HL-60 (cell line): ENCODE measurements at regions not wholly inside any gene's neighbourhood (a gene's known extent, or its start where the extent isn't known, plus 50 kb on each side); places are given as distances from the start of the nearest gene placed in this dataset.

ENCODE experiments used
- POLR2AphosphoS5 ChIP-seq: IDR thresholded peaks from 2 replicates; pipeline ENCODE4 v1.6.1; 2012; ENCODE audit warnings: low read depth
- TF ChIP-seq, protein P1 (sequence below): IDR thresholded peaks from one replicate; pipeline ENCODE4 v1.5.1; 2011; ENCODE audit warnings: low read length, control low read depth, inconsistent platforms; ENCODE audit not compliant: insufficient read depth

DNA sequence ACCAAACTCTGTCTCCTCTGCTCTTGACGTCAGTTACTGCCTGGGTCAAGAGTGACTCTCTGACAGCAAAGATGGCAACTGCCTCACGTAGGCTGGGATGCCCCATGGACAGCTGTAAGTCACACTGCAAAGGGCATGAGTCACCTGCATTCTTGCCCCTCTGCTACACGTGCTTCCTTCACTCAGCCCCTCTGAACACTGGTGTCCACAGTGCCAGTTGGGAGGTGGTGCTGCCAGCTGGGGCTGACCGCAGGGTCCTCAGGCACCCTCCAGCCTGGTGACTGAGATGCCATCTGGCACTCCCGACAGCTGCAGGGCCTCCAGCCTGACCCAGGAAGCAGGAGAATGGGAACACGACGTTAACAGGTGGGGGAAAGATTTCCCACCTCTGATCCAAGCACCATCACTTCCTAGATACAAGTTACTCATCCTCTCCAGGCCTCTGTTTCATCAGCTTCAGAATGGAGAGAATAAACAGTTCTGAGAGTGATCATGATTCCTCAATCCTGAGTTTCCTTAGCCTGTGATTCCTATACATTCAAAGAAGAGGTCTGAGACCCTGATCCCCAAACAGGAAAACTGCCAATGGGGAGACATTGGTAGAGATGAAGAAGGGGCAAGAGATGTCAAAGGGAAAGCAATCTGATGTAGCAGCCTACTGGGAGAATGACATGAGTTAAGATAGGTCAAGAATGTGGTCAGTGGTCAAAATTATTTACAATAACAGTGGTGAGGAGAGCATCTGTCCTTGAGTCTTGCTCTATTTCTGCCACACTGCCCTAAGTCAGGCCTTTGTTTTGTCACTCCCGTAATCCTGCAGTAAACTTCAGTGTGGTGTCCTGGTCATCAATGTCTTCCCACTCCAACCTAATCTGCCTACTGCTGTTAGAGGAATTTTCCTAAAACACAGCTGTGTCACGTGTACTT lies 86.1 kb upstream of the BCL6 start:
- TF ChIP-seq, protein P1, sequence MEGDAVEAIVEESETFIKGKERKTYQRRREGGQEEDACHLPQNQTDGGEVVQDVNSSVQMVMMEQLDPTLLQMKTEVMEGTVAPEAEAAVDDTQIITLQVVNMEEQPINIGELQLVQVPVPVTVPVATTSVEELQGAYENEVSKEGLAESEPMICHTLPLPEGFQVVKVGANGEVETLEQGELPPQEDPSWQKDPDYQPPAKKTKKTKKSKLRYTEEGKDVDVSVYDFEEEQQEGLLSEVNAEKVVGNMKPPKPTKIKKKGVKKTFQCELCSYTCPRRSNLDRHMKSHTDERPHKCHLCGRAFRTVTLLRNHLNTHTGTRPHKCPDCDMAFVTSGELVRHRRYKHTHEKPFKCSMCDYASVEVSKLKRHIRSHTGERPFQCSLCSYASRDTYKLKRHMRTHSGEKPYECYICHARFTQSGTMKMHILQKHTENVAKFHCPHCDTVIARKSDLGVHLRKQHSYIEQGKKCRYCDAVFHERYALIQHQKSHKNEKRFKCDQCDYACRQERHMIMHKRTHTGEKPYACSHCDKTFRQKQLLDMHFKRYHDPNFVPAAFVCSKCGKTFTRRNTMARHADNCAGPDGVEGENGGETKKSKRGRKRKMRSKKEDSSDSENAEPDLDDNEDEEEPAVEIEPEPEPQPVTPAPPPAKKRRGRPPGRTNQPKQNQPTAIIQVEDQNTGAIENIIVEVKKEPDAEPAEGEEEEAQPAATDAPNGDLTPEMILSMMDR: no peak
- TF ChIP-seq POLR2AphosphoS5: no peak
